Motor neuron (in vitro differentiated cells): ENCODE measurements at regions not wholly inside any gene's neighbourhood (a gene's known extent, or its start where the extent isn't known, plus 50 kb on each side); places are given as distances from the start of the nearest gene placed in this dataset.

ENCODE experiments used
- ATAC-seq, 8 experiments: fragments of 200-7000 bp; cut with Tn5 transposase; replicated peaks in 6 of 8; 2 replicates each; pipeline ENCODE4 v1.8.0; 2021; ENCODE audit warnings: mild to moderate bottlenecking in 8 of 8, moderate library complexity in 8 of 8
- H3K27ac ChIP-seq, 2 donors: fragments of 250-450 bp; sonication (Bioruptor Pico); 2 replicates each; pipeline ENCODE4 v1.9.0; 2021; ENCODE audit warnings: antibody characterized with exemption in 2 of 2, mild to moderate bottlenecking in 2 of 2, moderate library complexity in 1 of 2
- H3K4me1 ChIP-seq, 2 donors: fragments of 250-450 bp; sonication (Bioruptor Pico); replicated peaks in 1 of 2; 2 replicates each; pipeline ENCODE4 v1.6.1; 2021; ENCODE audit warnings: antibody characterized with exemption in 2 of 2, mild to moderate bottlenecking in 2 of 2, moderate library complexity in 1 of 2
- H3K4me3 ChIP-seq, 5 donors: fragments of 250-450 bp; sonication (Bioruptor Pico); 2 replicates each; pipeline ENCODE4 v1.9.0; 2021; ENCODE audit warnings: antibody characterized with exemption in 5 of 5, mild to moderate bottlenecking in 5 of 5, moderate library complexity in 4 of 5
- WGBS, 10 experiments: fragments of 450-650 bp; shearing (Covaris generic); methylation state at CpG; one replicate each; pipeline ENCODE4 v1.0.0; 2022; 5-methylcytosine and 5-hydroxymethylcytosine counted together
- in situ Hi-C, 9 experiments: fragments of 400-800 bp; cut with MboI; loops; one replicate each; pipeline ENCODE4 v1.15.0; 2021; ENCODE audit warnings: low sequenced_read_pairs in 9 of 9, low pct_unique_long_range_greater_than_20kb in 2 of 9; ENCODE audit not compliant: unreplicated experiment in 9 of 9

DNA sequence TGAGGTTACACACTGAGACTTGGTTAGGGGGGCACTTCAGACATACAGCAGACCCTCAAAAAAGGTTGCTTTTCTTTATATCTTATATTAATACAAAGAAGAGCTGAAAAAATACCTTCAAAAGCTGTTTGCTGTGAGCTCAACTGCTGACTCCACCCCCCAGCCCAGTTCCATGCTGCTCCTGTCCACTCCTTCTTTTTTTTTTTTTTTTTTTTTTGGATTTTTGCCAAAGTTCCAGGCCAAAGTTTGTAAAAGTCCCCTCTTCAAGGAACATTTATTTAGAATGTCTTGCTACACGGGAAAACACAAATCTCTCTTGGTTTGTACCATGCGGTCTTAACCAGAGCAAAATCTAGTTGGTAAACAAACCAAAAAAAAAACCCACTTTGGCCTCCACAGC is 85.3 kb upstream of the AKAP12 start:
- no peak overlapping the region for H3K4me3 ChIP-seq
- peaks cover 9 to 11% of the 10 kb centered on the region in 2 donors for H3K4me1 ChIP-seq
- 0 to 100% (median 48%) methylated on average over 1 to 2 of the region's 2 CpGs; no CpG with 5 or more reads in 2 of the 10 experiments for WGBS, 10 experiments
- peak in 5 of 8 experiments; percentile 24 to 65 (median 59) for ATAC-seq
- H3K27ac ChIP-seq, result no peak overlapping the region
- in situ Hi-C loops, result no loop called here

DNA sequence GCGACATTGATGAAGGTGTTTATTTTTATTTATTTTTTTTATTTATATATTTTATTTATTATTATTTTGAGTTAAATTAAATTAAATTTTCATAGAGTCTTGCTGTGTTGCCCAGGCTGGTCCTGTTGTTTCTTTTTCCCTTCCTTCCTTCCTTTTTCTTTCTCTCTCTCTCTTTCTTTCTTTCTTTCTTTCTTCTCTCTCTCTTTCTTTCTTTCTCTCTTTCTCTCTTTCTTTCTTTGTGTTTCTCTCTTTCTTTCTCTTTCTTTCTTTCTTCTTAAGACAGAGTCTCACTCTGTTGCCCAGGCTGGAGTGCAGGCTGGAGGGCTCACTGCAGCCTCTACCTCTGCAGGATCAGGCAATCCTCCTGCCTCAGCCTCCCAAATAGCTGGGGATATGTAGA is 84.7 kb upstream of the AKAP12 start:
- Histone ChIP-seq H3K4me3 (no peak overlapping the region), H3K27ac (no peak overlapping the region), H3K4me1 (peaks cover 9 to 11% of the 10 kb centered on the region in 2 donors)
- WGBS, 10 experiments, result 73 to 100% (median 94%) methylated on average over 1 of the region's 1 CpG; no CpG with 5 or more reads in 2 of the 10 experiments
- in situ Hi-C loops, result no loop called here
- no peak for ATAC-seq

DNA sequence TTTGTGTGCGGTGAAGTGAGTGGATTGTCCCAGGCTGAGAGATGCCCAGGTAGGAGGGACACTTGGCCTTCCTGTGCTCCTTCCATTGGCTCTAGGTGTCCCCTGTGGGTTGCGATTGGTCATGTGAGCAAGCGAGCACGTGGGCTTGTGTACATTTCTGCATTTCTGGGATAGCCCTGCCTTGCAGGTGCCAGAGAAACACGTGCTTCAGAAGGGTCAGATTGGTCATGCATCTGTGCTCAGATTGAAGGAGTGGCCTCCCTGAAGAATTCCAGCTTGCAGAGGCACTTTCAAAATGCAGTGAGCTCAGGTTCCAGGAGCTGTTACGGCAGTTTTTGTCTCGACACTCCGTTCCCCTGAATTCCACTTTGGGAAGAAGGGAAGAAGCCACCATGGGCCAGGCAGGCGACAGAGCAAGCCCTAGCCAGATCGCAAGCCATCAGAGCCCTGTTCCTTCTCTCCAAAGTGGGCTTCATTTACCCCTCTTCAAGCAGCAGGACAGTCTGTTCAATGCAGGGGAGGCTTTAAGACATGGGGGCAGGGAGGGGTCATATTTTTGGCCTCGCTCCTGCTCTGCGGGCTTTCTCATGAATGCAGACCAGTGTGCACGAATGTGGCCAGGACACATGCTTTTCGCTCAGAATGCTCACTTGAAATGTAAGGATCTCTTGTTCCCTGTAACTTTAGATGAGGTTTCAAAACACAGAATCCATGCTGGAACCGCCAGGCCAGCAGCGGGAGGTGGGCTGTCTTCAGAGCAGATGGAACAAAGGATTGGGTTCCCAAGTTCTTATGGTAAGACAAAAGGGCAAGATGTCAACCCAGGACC is 78.6 kb upstream of the AKAP12 start:
- 50 to 79% (median 69%) methylated on average over 4 to 10 of the region's 16 CpGs; no CpG with 5 or more reads in 4 of the 10 experiments for WGBS, 10 experiments
- peaks cover 10 to 11% of the 10 kb centered on the region in 2 donors for H3K4me1 ChIP-seq
- in situ Hi-C loops, result no loop called here
- H3K27ac ChIP-seq, result peak overlapping the region in 1 of 2 donors; percentile 27
- ATAC-seq, result peak; percentile 66 to 99 (median 94)
- no peak overlapping the region for H3K4me3 ChIP-seq

DNA sequence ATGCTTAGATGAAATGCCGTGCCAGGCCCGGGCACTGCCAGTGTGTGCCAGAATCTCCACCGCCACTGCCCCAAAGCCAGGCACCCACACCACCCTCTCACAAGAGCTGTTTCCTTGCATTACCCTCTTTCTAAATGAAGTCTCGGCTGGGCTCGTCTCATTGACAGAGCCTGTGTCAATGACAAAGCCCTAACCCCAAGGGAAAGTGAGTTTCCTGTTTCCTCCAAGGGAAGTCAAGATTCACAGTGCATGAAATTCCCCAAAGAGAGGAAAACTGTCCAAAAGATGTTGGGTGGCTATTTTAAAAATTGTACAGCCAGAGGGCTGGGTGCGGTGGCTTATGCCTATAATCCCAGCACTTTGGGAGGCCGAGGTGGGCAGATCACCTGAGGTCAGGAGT is 75.4 kb upstream of the AKAP12 start:
- no peak overlapping the region for H3K27ac ChIP-seq
- in situ Hi-C loops, result no loop called here
- peaks cover 10 to 11% of the 10 kb centered on the region in 2 donors for H3K4me1 ChIP-seq
- no peak for ATAC-seq
- H3K4me3 ChIP-seq, result no peak overlapping the region
- WGBS, 10 experiments, result 79 to 100% (median 100%) methylated on average over 1 to 5 of the region's 7 CpGs; no CpG with 5 or more reads in 4 of the 10 experiments

DNA sequence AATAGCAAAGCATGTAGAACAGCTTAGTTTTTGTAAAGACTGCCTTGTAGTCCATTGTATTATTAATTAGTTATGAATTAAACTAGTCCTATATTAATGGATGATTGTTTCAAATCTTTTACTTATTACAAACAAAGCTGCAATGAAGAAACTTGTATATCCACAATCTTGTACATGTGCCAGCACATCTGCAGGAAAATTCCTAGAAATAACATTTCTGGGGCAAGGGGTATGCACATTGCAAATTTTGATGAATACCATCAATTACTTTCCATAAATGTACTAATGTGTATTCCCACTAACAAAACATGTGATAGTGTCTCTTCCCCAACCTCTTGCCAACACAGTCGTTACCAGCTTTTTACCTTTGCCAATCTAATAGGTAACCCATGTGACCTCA is 73.6 kb upstream of the AKAP12 start:
- in situ Hi-C loops, result no loop called here
- Histone ChIP-seq H3K27ac (no peak overlapping the region), H3K4me1 (peaks cover 4 to 6% of the 10 kb centered on the region in 2 donors), H3K4me3 (no peak overlapping the region)
- ATAC-seq, result peak in 3 of 8 experiments; percentile 87 to 95 (median 88)
- WGBS, 10 experiments, result 0 to 100% (median 73%) methylated on average over 1 of the region's 1 CpG; no CpG with 5 or more reads in 2 of the 10 experiments

DNA sequence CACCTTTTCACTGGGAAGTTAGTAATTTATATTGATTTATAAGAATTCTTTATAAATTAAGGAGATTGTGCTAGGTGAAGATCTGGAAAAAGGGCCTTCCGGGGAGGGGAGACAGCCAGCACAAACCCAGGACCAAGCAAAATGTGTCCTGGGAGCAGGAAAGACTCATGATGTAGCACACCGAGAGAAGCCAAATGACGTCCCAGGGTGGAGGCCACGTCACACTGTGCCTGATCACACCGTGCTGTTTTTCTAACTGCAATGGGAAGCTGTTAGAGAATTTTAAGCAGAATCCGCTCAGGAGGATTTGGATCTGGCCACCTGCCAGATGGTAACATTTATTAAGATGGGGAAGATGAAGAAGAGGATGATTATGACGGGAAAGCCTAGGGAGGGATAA is 72.7 kb upstream of the AKAP12 start:
- Histone ChIP-seq H3K27ac (no peak overlapping the region), H3K4me1 (no peaks in the 10 kb centered on the region), H3K4me3 (no peak overlapping the region)
- in situ Hi-C loops, result no loop called here
- WGBS, 10 experiments, result 72 to 100% (median 86%) methylated on average over 1 to 5 of the region's 7 CpGs
- ATAC-seq, result no peak

DNA sequence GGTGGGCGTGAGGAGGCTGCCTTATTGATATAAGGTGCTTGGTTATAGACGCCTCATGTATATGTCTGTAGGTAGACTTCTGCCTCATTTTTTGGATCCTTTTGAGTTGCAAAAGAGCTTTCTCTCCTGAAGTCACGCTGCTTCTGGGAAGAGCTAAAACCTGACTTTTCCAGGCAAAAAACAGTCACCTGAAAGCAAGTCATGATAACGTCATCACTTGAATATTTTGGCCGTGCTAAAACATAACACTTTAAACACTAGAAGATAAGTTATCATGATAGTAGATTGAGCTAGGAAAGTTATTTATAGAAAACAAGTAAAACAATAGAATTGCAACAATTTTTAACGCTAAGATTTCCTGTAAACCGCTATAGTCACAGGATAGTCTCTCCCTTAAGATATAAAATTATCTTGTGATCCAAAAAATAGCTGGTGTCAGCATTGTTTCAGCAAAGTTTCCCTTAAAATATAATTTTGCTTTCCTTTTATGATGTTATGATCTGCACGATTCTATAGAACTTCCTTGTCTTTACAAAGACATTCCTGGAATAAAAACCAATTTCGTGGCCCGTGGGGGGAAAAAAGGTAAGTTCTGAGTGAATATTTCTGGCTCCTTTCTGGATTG is 69.0 kb upstream of the AKAP12 start:
- no peak overlapping the region for H3K4me3 ChIP-seq
- no peak for ATAC-seq
- WGBS, 10 experiments, result 63 to 100% (median 95%) methylated on average over 1 to 10 of the region's 10 CpGs
- H3K27ac ChIP-seq, result no peak overlapping the region
- H3K4me1 ChIP-seq, result peaks cover 0 to 2% of the 10 kb centered on the region in 2 donors
- in situ Hi-C loops, result no loop called here

DNA sequence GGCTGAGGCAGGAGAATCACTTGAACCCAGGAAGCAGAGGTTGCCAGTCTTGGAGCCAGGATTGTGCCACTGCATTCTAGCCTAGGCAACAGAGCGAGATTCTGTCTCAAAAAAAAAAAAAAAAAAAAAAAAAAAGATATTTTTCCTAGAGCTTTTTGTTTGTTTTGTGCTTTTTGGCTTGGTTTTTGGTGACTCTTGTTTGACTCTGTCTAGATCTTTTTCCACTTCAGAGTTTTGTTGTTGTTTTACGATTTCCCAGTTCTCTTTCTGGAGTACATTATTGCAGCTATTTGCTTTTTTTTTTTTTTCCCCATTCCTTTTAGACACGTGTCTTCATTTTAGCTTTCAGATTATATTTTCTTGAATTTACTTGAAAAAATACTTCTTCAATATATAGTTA is 67.0 kb upstream of the AKAP12 start:
- H3K4me3 ChIP-seq, result no peak overlapping the region
- WGBS, 10 experiments, result 25 to 98% (median 58%) methylated on average over 2 to 3 of the region's 3 CpGs; no CpG with 5 or more reads in 1 of the 10 experiments
- in situ Hi-C loops, result no loop called here

DNA sequence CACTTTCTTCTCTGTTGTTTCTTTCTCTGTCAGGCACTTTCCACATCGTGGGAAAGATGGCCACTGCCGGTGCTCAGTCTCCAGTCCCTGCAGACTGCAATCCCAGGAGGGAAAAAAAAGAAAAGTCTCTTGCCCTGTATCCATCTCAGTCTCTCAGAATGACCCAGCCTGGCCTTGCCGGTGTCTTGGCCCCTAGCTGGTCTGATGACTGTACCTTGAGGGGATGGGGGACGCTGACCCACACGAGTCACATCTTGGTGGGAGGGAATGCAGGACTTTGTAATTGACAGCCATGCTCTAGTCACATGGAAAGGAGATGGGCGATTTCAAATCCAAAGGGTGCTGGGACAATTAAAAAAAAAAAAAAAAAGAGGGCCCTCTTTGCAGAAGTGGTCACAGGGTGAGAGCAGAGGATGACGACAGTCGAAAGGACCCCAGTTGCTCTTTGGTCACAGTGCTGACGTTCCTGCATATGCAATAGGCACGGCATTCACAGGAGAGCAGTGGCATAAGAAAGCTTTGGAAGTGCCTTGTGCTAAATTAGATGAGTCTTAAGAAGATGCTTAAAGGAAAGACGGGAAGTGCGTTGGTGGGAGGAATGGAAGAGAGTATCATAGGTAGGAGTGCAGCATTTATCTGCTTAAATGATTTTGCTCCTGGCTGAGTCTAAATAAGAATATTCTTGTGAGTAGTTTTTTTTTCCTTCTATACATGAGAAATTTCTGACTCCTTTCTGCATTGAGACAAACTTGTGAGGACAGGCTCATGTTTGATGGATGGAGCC is 63.9 kb upstream of the AKAP12 start:
- Histone ChIP-seq H3K4me3 (no peak overlapping the region), H3K27ac (no peak overlapping the region), H3K4me1 (peaks cover 0 to 21% of the 10 kb centered on the region in 2 donors)
- in situ Hi-C loops, result no loop called here
- WGBS, 10 experiments, result 37 to 100% (median 75%) methylated on average over 1 to 9 of the region's 12 CpGs; no CpG with 5 or more reads in 2 of the 10 experiments
- ATAC-seq, result peak in 5 of 8 experiments; percentile 78 to 92 (median 87)

More for the DNA sequence above, 67.0 kb upstream of the AKAP12 start:
- Histone ChIP-seq H3K27ac (no peak overlapping the region), H3K4me1 (peaks cover 0 to 10% of the 10 kb centered on the region in 2 donors)
- ATAC-seq, result no peak

DNA sequence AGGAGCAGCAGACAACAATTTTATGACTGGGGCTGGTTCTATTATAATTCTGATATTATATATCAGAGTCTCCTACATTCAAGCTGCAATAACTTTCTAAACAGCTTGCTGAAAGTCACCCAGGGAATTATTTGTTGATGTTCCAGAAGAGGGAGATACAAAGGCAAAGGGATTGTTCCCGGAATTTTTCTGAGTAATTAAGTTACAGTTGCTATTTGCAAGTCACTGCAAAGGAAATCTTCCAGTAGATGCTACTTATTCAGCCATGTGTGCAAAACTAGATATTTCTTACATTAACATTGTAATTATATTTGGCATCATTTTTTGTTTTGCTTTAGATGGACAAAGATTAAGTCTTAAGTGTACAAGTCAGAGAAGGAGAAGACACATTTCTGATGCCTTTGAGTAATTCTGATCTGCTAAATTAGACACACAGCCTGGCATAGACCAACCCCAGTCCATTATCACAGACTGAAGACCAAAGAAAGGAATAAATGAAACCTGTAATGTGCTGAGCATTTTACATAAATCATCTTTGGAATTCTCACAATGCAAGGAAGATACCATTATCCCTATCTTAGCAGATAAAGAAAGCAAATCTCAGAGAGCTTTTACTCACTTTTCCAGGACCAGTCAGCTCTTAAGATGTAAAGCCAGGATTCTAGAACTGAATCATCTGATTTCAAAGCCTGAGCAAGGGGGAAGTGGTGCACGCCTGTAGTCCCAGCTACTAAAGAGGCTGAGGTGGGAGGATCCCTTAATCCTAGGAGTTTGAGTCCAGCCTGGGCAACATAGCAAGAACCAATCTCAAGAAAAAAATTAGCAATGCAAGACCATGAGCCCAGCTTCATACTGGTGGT is 62.6 kb upstream of the AKAP12 start:
- ATAC-seq, result peak in 3 of 8 experiments; percentile 48 to 71 (median 51)
- 14 to 100% (median 92%) methylated on average over 1 to 2 of the region's 2 CpGs; no CpG with 5 or more reads in 1 of the 10 experiments for WGBS, 10 experiments
- Histone ChIP-seq H3K4me3 (no peak overlapping the region), H3K4me1 (peaks cover 3 to 27% of the 10 kb centered on the region in 2 donors), H3K27ac (no peak overlapping the region)
- in situ Hi-C loops, result no loop called here

DNA sequence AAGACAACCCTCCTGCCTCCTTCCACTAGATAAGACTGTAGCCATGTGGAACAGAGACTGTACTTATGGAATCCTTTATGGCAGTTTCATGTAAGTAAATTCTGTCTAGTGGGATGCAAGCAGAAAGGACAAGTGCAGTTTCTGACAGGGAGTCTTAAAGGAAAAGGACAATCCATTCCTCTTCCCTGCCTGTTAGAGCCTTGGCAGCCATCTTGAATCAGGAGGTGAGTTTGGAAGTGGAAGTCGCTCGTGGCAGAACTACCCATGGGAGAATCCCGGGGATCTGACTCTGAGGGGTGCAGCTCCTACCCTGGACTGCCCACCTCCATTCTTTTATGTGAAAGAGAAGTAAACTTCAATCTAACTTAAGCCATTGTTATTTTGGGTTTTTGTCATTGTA is 61.4 kb upstream of the AKAP12 start:
- 85 to 100% (median 100%) methylated on average over 1 to 3 of the region's 3 CpGs; no CpG with 5 or more reads in 4 of the 10 experiments for WGBS, 10 experiments
- Histone ChIP-seq H3K4me3 (no peak overlapping the region), H3K27ac (no peak overlapping the region), H3K4me1 (peaks cover 3 to 27% of the 10 kb centered on the region in 2 donors)
- in situ Hi-C loops, result no loop called here
- ATAC-seq, result no peak

DNA sequence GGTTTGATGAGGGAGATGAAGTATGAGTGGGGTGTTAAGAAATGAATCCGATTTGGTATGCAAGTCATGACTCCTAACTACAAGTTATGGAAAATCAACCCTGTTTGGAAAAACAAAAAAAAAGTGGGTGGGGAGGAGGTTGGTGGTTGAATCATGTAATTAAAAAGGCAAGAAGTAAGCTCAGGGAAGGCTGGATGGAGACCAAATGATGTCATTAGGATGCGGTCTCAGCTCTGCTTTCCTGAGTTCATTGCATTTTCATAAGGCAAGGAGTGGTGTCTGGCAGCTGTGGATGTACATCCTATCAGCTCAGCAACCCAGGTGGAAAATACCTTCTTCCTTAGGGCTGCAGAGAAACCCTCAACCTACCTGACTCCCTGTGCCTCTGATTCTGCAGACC is 60.4 kb upstream of the AKAP12 start:
- peaks cover 3 to 27% of the 10 kb centered on the region in 2 donors for H3K4me1 ChIP-seq
- no peak overlapping the region for H3K27ac ChIP-seq
- 0 to 100% (median 67%) methylated on average over 1 to 2 of the region's 2 CpGs; no CpG with 5 or more reads in 1 of the 10 experiments for WGBS, 10 experiments
- in situ Hi-C loops, result no loop called here
- peak; percentile 53 to 95 (median 70) for ATAC-seq
- no peak overlapping the region for H3K4me3 ChIP-seq
